GM21619 (cell line): ENCODE measurements at regions not wholly inside any gene's neighbourhood (a gene's known extent, or its start where the extent isn't known, plus 50 kb on each side); places are given as distances from the start of the nearest gene placed in this dataset.
"Not testable (repeated sequence)": the region's sequence is repeated elsewhere in the genome, so short reads cannot be mapped to it uniquely, and the experiment has no call there.

ENCODE experiments used
- ATAC-seq: cut with Tn5 transposase; IDR thresholded peaks from one replicate; pipeline ENCODE4 v1.9.1; 2021; ENCODE audit not compliant: unreplicated experiment

- ATAC-seq = not testable (repeated sequence)
Measured at GRCh38 chr13:100776686-100777085, 102.1 kb upstream of the TMTC4 start.

GRCh38 chr13:100773923-100774663 is 99.5 kb upstream of the TMTC4 start:
- ATAC-seq = no peak

- no peak for ATAC-seq
Measured at GRCh38 chr13:100773429-100773828, 98.8 kb upstream of the TMTC4 start.

GRCh38 chr13:100767192-100767591 is 92.6 kb upstream of the TMTC4 start:
- ATAC-seq = no peak

- not testable (repeated sequence) for ATAC-seq
Measured at GRCh38 chr13:100766570-100766969, 92.0 kb upstream of the TMTC4 start.

- ATAC-seq = no peak
Measured at GRCh38 chr13:100764937-100765336, 90.3 kb upstream of the TMTC4 start.

- not testable (repeated sequence) for ATAC-seq
Measured at GRCh38 chr13:100762126-100762525, 87.5 kb upstream of the TMTC4 start.

GRCh38 chr13:100755891-100756290 is 81.3 kb upstream of the TMTC4 start:
- ATAC-seq = no peak

- no peak for ATAC-seq
Measured at GRCh38 chr13:100754459-100754858, 79.9 kb upstream of the TMTC4 start.

GRCh38 chr13:100753376-100753775 is 78.8 kb upstream of the TMTC4 start:
- no peak for ATAC-seq

GRCh38 chr13:100751826-100752225 is 77.2 kb upstream of the TMTC4 start:
- no peak for ATAC-seq

GRCh38 chr13:100746953-100747683 is 72.5 kb upstream of the TMTC4 start:
- ATAC-seq = no peak

GRCh38 chr13:100738176-100738855 is 63.7 kb upstream of the TMTC4 start:
- ATAC-seq = no peak

- ATAC-seq = no peak
Measured at GRCh38 chr13:100735494-100735893, 60.9 kb upstream of the TMTC4 start.

- no peak for ATAC-seq
Measured at GRCh38 chr13:100734194-100734720, 59.7 kb upstream of the TMTC4 start.

- ATAC-seq = no peak
Measured at GRCh38 chr13:100733261-100733660, 58.7 kb upstream of the TMTC4 start.

GRCh38 chr13:100728201-100728600 is 53.6 kb upstream of the TMTC4 start:
- no peak for ATAC-seq

- no peak for ATAC-seq
Measured at GRCh38 chr13:100725472-100725871, 50.9 kb upstream of the TMTC4 start.

- ATAC-seq = no peak
Measured at GRCh38 chr13:100724568-100724967, 50.0 kb upstream of the TMTC4 start.
